DND-41 (cell line): ENCODE measurements at regions not wholly inside any gene's neighbourhood (a gene's known extent, or its start where the extent isn't known, plus 50 kb on each side); places are given as distances from the start of the nearest gene placed in this dataset.

Experiments used
- CTCF ChIP-seq: IDR thresholded peaks from 2 replicates; pipeline ENCODE4 v1.5.1; 2012; ENCODE audit warnings: borderline replicate concordance, low read length, moderate library complexity, mild to moderate bottlenecking; ENCODE audit not compliant: poor library complexity, severe bottlenecking; ENCODE audit errors: extremely low read depth
- EZH2 ChIP-seq: IDR thresholded peaks from 3 replicates; pipeline ENCODE4 v1.6.1; 2012; ENCODE audit warnings: borderline replicate concordance, low read depth, mild to moderate bottlenecking, moderate library complexity, low read length, inconsistent platforms; ENCODE audit not compliant: severe bottlenecking

GRCh38 chr13:26112843-26113242 is 61.0 kb upstream of the SHISA2 start:
- TF ChIP-seq CTCF (peak; percentile 62), EZH2 (no peak)
